Mesendoderm (in vitro differentiated cells): ENCODE measurements at regions not wholly inside any gene's neighbourhood (a gene's known extent, or its start where the extent isn't known, plus 50 kb on each side); places are given as distances from the start of the nearest gene placed in this dataset.

Source experiments
- DNase-seq: peaks from one replicate; pipeline ENCODE4 v3.0.0; 2013
- H2AK5ac ChIP-seq: 2 replicates; pipeline ENCODE4 v1.6.1; 2013; ENCODE audit warnings: low read length, inconsistent platforms
- H2BK120ac ChIP-seq: 2 replicates; pipeline ENCODE4 v1.6.1; 2013; ENCODE audit warnings: low read depth, mild to moderate bottlenecking, low read length, moderate library complexity, mixed read lengths
- H2BK15ac ChIP-seq: replicated peaks from 2 replicates; pipeline ENCODE4 v1.6.1; 2013; ENCODE audit warnings: low read depth, mild to moderate bottlenecking, moderate library complexity
- H2BK5ac ChIP-seq: 2 replicates; pipeline ENCODE4 v1.6.1; 2013; ENCODE audit warnings: low read length, inconsistent platforms
- H3K18ac ChIP-seq: 2 replicates; pipeline ENCODE4 v1.6.1; 2013; ENCODE audit warnings: mild to moderate bottlenecking, low read length, mixed read lengths
- H3K23ac ChIP-seq: one replicate; pipeline ENCODE4 v1.6.1; 2013; ENCODE audit warnings: low read length
- H3K27ac ChIP-seq: 2 replicates; pipeline ENCODE4 v1.5.1; 2013; ENCODE audit warnings: low read depth, mild to moderate bottlenecking, inconsistent platforms, low read length, moderate library complexity
- H3K27me3 ChIP-seq: 2 replicates; pipeline ENCODE4 v1.6.1; 2013; ENCODE audit warnings: low read length, control low read depth, mild to moderate bottlenecking, inconsistent platforms; ENCODE audit not compliant: insufficient read depth, poor library complexity
- H3K36me3 ChIP-seq: 2 replicates; pipeline ENCODE4 v1.6.1; 2013; ENCODE audit warnings: low read length, inconsistent platforms; ENCODE audit not compliant: control insufficient read depth, insufficient read depth
- H3K4ac ChIP-seq: one replicate; pipeline ENCODE4 v1.6.1; 2013; ENCODE audit warnings: low read depth, mild to moderate bottlenecking, low read length, moderate library complexity
- H3K4me1 ChIP-seq: 2 replicates; pipeline ENCODE4 v1.6.1; 2013; ENCODE audit warnings: low read depth, low read length, inconsistent platforms; ENCODE audit not compliant: control insufficient read depth
- H3K4me2 ChIP-seq: 2 replicates; pipeline ENCODE4 v1.6.1; 2013; ENCODE audit warnings: low read length
- H3K4me3 ChIP-seq: 2 replicates; pipeline ENCODE4 v1.5.1; 2013; ENCODE audit warnings: mild to moderate bottlenecking, low read length
- H3K56ac ChIP-seq: one replicate; pipeline ENCODE4 v1.6.1; 2013; ENCODE audit warnings: low read length
- H3K79me1 ChIP-seq: 2 replicates; pipeline ENCODE4 v1.6.1; 2013; ENCODE audit warnings: low read length, inconsistent platforms
- H3K79me2 ChIP-seq: 2 replicates; pipeline ENCODE4 v1.6.1; 2013; ENCODE audit warnings: mild to moderate bottlenecking, low read length; ENCODE audit not compliant: control insufficient read depth, insufficient read depth
- H3K9ac ChIP-seq: 2 replicates; pipeline ENCODE4 v1.6.1; 2013; ENCODE audit warnings: low read length, inconsistent platforms
- H4K5ac ChIP-seq: one replicate; pipeline ENCODE4 v1.6.1; 2013; ENCODE audit warnings: low read length
- H4K8ac ChIP-seq: one replicate; pipeline ENCODE4 v1.6.1; 2013; ENCODE audit warnings: low read depth, mild to moderate bottlenecking, control low read depth, low read length, moderate library complexity
- WGBS: extraction: QIAGEN DNeasy Blood & Tissue Kit; methylation state at CpG from one replicate; pipeline ENCODE4 v1.1.7; 2013; ENCODE audit warnings: low lambda C conversion rate, missing lambda C conversion rate; ENCODE audit not compliant: insufficient coverage; ENCODE audit errors: extremely low coverage; 5-methylcytosine and 5-hydroxymethylcytosine counted together

DNA sequence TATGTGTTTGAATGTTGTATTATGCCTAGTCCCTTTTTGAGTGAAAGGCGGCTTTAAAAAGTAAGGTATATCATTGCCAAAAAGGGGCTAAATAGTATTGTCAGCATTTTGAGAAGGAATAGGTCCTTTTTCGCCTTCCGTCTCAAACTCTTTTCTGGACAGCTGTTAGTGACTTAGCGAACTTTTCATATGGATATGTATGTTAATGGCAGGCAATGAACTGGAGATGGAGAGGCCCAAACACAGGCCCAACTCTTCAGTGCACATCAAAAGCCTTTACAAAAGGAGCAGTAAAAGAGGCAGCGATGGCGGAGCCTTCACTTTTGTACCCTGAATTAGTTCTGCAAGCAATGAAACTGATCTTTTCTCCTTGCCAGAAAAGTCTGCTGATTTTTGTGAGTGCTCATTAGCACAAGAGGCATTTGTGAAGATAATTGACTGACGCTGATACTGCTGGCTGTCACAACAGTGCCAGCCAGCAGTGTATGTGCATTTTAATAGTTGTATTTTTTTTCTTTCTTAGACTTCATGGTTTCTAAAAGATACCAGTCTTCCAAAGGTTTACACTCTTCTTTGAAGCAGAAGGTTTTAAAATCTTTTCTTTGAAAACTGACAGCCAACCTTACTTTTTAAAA is 243.7 kb upstream of the SP8 start:
- no peak for DNase-seq
- Histone ChIP-seq H3K56ac (no peak overlapping the region), H3K36me3 (no peaks in the 10 kb centered on the region), H3K4me2 (no peak overlapping the region), H3K4me3 (no peak overlapping the region), H4K8ac (peak overlapping the region; percentile 81), H2BK5ac (no peak overlapping the region), H2BK15ac (no peak overlapping the region), H3K27me3 (no peaks in the 10 kb centered on the region), H2AK5ac (no peak overlapping the region), H3K23ac (no peak overlapping the region), H3K18ac (peak overlapping the region; percentile 28), H3K9ac (no peak overlapping the region), H2BK120ac (no peak overlapping the region), H3K79me2 (no peaks in the 10 kb centered on the region), H3K27ac (no peak overlapping the region), H4K5ac (no peak overlapping the region), H3K79me1 (no peaks in the 10 kb centered on the region), H3K4ac (no peak overlapping the region), H3K4me1 (peaks cover 2% of the 10 kb centered on the region)
- no CpG with 5 or more reads among the region's 7 CpGs for WGBS

DNA sequence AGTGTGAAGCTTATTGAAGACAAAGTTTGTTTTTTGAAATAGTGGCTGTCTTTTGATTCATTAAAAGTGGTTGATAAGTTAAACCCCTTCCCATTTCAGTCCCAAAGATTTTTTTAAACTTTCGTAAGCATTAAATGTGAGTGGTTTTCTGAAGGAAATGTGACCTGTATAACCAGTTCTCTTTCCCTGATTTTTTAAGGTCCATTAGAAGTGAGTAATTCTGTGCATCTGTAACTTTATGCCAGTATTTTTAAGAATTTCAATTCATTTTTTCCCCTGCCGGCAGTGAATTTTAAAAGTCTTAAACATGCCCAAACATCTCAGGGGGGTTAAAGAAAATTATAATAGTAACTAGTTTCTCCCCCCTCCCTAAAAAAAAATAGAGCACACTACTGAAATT is 254.6 kb upstream of the SP8 start:
- H3K4me2 ChIP-seq, result no peak overlapping the region
- no peak overlapping the region for H3K9ac ChIP-seq
- H2AK5ac ChIP-seq, result no peak overlapping the region
- H3K18ac ChIP-seq, result no peak overlapping the region
- H2BK5ac ChIP-seq, result no peak overlapping the region
- no peak overlapping the region for H4K5ac ChIP-seq
- no peak overlapping the region for H3K27ac ChIP-seq
- no peaks in the 10 kb centered on the region for H3K4me1 ChIP-seq
- H3K4ac ChIP-seq, result no peak overlapping the region
- H3K36me3 ChIP-seq, result no peaks in the 10 kb centered on the region
- DNase-seq, result no peak
- H3K56ac ChIP-seq, result no peak overlapping the region
- no peak overlapping the region for H4K8ac ChIP-seq
- no peak overlapping the region for H3K4me3 ChIP-seq
- H3K23ac ChIP-seq, result no peak overlapping the region
- no peak overlapping the region for H2BK120ac ChIP-seq
- no peaks in the 10 kb centered on the region for H3K79me1 ChIP-seq
- H2BK15ac ChIP-seq, result no peak overlapping the region
- WGBS, result no CpG with 5 or more reads among the region's 2 CpGs
- H3K27me3 ChIP-seq, result no peaks in the 10 kb centered on the region
- no peaks in the 10 kb centered on the region for H3K79me2 ChIP-seq

DNA sequence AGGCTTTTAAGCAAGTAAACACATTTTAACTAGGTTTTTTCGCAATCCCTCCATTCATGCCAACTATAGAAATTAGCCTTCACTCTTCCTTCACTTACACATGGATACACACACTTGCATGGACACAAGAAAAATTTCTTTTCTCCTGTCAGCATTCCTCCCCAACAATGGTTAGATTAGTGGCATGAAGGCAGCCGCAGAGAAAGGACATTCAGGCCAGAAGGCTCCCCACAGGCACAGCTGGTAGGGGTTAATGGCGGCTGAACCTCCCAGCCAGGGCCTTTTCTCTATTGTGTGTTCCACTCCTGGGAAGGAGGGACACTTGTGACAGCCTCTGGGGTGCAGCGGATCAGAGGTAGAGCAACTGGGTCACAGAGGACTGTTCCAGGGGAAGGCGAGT is 255.0 kb upstream of the SP8 start:
- peak; percentile 42 for DNase-seq
- Histone ChIP-seq H2BK120ac (no peak overlapping the region), H3K27me3 (no peaks in the 10 kb centered on the region)

DNA sequence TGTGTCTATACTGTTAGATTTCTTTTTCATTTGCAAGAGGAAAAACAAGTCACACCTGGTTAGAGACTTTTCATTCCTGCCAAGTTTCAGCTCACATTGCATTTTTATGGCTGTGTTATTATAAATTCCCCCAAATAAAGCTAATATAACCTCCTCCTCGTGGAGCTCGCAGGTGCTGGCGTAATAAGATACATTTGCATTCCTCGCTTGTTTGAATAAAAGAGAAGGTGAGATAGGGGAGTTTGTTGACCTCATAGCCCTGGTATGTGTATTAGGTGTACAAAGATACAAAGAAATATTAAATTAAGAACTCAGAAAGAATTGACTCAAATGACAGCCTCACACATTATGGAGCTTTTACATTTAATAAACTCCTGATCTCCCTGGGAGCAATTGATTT is 257.7 kb upstream of the SP8 start:
- Histone ChIP-seq H2BK120ac (no peak overlapping the region), H3K4me1 (no peaks in the 10 kb centered on the region), H3K23ac (no peak overlapping the region), H3K4me3 (no peak overlapping the region), H2BK5ac (no peak overlapping the region), H3K27ac (no peak overlapping the region), H2BK15ac (no peak overlapping the region), H3K18ac (no peak overlapping the region), H3K56ac (no peak overlapping the region), H2AK5ac (no peak overlapping the region), H3K27me3 (no peaks in the 10 kb centered on the region), H3K36me3 (no peaks in the 10 kb centered on the region), H3K79me2 (no peaks in the 10 kb centered on the region), H3K79me1 (no peaks in the 10 kb centered on the region), H3K4ac (no peak overlapping the region), H4K5ac (no peak overlapping the region), H3K4me2 (no peak overlapping the region), H3K9ac (no peak overlapping the region), H4K8ac (no peak overlapping the region)
- no peak for DNase-seq
- no CpG with 5 or more reads among the region's 4 CpGs for WGBS

More for the DNA sequence above, 255.0 kb upstream of the SP8 start:
- no peaks in the 10 kb centered on the region for H3K79me1 ChIP-seq
- no peak overlapping the region for H2AK5ac ChIP-seq
- H3K36me3 ChIP-seq, result no peaks in the 10 kb centered on the region
- H3K56ac ChIP-seq, result no peak overlapping the region
- WGBS, result no CpG with 5 or more reads among the region's 5 CpGs
- H3K27ac ChIP-seq, result no peak overlapping the region
- no peak overlapping the region for H3K23ac ChIP-seq
- no peaks in the 10 kb centered on the region for H3K4me1 ChIP-seq
- H3K9ac ChIP-seq, result no peak overlapping the region
- no peak overlapping the region for H3K18ac ChIP-seq
- no peak overlapping the region for H3K4me3 ChIP-seq
- no peaks in the 10 kb centered on the region for H3K79me2 ChIP-seq
- H4K5ac ChIP-seq, result no peak overlapping the region
- H3K4ac ChIP-seq, result no peak overlapping the region
- H3K4me2 ChIP-seq, result no peak overlapping the region
- H4K8ac ChIP-seq, result no peak overlapping the region
- no peak overlapping the region for H2BK15ac ChIP-seq
- H2BK5ac ChIP-seq, result no peak overlapping the region

DNA sequence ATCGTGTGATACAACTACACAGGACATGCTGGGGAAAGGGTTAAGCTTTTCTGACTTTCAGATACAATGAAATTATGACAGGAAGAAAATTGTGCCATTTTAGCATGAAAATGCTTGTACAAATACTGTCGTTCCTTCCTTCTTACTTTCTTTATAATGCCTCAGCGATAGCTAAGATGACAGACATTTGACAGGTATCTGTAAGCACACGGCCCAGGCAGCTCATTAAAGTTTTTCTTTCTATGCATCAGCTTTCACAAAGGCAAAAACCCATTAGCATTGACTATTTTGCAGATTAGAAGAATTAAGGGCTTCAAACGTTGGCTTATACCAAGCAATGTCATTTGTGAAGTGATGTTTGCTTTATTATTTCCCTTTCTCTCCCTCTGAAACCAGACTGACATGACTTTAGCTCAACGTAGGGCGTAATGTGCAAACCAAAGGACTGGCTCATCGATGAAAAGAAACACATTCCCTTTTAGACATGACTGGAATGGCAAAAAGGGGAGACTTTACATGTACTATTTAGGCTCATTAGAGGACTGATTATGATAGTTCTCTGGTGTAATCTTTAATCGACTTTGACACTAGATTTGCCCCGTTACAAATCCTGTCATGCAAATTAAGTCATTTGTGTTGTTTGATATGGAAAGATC is 258.4 kb upstream of the SP8 start:
- Histone ChIP-seq H3K4me2 (no peak overlapping the region), H4K8ac (no peak overlapping the region), H3K27ac (no peak overlapping the region), H3K18ac (no peak overlapping the region), H3K79me2 (no peaks in the 10 kb centered on the region), H3K79me1 (no peaks in the 10 kb centered on the region), H2BK5ac (no peak overlapping the region), H2BK120ac (no peak overlapping the region), H3K23ac (no peak overlapping the region), H3K56ac (no peak overlapping the region), H3K9ac (no peak overlapping the region), H2AK5ac (no peak overlapping the region), H3K36me3 (no peaks in the 10 kb centered on the region), H3K4ac (no peak overlapping the region), H2BK15ac (no peak overlapping the region), H3K27me3 (no peaks in the 10 kb centered on the region), H3K4me3 (no peak overlapping the region), H3K4me1 (no peaks in the 10 kb centered on the region), H4K5ac (no peak overlapping the region)
- no CpG with 5 or more reads among the region's 10 CpGs for WGBS
- DNase-seq, result no peak

DNA sequence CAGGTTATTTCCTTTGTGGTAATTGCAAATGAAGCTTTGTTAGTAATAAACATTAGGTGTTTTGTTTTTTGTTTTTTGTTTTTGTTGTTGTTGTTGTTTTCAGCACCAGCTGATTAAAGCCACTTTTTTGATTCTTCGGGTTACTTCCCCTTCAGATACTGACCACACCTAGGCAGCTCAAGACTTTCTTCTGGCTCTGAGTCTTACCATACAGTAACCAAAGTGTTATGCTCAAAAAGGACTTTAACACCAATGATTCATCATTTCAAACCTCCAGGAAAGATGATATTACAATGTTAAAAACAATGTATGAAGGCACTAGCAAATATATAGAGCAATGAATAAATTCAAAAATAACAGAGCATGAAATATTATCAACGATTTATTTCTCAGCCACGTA is 265.2 kb upstream of the SP8 start:
- Histone ChIP-seq H3K79me1 (no peaks in the 10 kb centered on the region), H3K4me2 (no peak overlapping the region), H2BK5ac (no peak overlapping the region), H3K4me3 (no peak overlapping the region), H4K8ac (no peak overlapping the region), H3K27ac (no peak overlapping the region), H3K4ac (no peak overlapping the region), H3K36me3 (no peaks in the 10 kb centered on the region), H3K23ac (no peak overlapping the region), H3K9ac (no peak overlapping the region), H3K27me3 (no peaks in the 10 kb centered on the region), H2BK15ac (no peak overlapping the region), H4K5ac (no peak overlapping the region), H3K4me1 (no peaks in the 10 kb centered on the region), H3K56ac (no peak overlapping the region), H2AK5ac (no peak overlapping the region), H3K18ac (no peak overlapping the region), H2BK120ac (no peak overlapping the region), H3K79me2 (no peaks in the 10 kb centered on the region)
- DNase-seq, result no peak
- no CpG with 5 or more reads among the region's 3 CpGs for WGBS
